Mesodermal cell (in vitro differentiated cells): ENCODE measurements at regions not wholly inside any gene's neighbourhood (a gene's known extent, or its start where the extent isn't known, plus 50 kb on each side); places are given as distances from the start of the nearest gene placed in this dataset.
"Not testable (repeated sequence)": the region's sequence is repeated elsewhere in the genome, so short reads cannot be mapped to it uniquely, and the experiment has no call there.

ENCODE experiments used
- H3K27ac ChIP-seq: 2 replicates; pipeline ENCODE4 v1.7.0; 2013; ENCODE audit warnings: mild to moderate bottlenecking, low read depth, low read length, moderate library complexity; ENCODE audit not compliant: severe bottlenecking
- H3K36me3 ChIP-seq: 2 replicates; pipeline ENCODE4 v1.7.1; 2013; ENCODE audit warnings: mild to moderate bottlenecking, low read length, moderate library complexity; ENCODE audit not compliant: control insufficient read depth, insufficient read depth
- H3K4me1 ChIP-seq: one replicate; pipeline ENCODE4 v1.7.1; 2013; ENCODE audit warnings: mild to moderate bottlenecking, low read length; ENCODE audit not compliant: insufficient read depth, control insufficient read depth, poor library complexity, severe bottlenecking
- H3K4me3 ChIP-seq: 2 replicates; pipeline ENCODE4 v1.7.0; 2013; ENCODE audit warnings: low read length, control low read depth, mild to moderate bottlenecking; ENCODE audit not compliant: insufficient read depth, poor library complexity, severe bottlenecking; ENCODE audit errors: extremely low read depth
- H3K9me3 ChIP-seq: 2 replicates; pipeline ENCODE4 v1.7.1; 2013; ENCODE audit warnings: mild to moderate bottlenecking, low read length, moderate library complexity; ENCODE audit not compliant: control insufficient read depth
- WGBS, 2 experiments: methylation state at CpG; one replicate each; pipeline ENCODE4 v1.1.5; 2013; ENCODE audit warnings: missing lambda C conversion rate in 2 of 2; ENCODE audit not compliant: insufficient coverage in 2 of 2; 5-methylcytosine and 5-hydroxymethylcytosine counted together

GRCh38 chr10:44253769-44254462 lies 131.0 kb downstream of the CXCL12 start:
- 78 to 100% methylated on average over 4 to 5 of the region's 5 CpGs for WGBS, 2 experiments
- H3K27ac ChIP-seq, result no peak overlapping the region

GRCh38 chr10:44252631-44253030 lies 132.3 kb downstream of the CXCL12 start:
- not testable (repeated sequence) for H3K27ac ChIP-seq, H3K4me1 ChIP-seq, H3K9me3 ChIP-seq, H3K4me3 ChIP-seq, H3K36me3 ChIP-seq
- no CpG with 5 or more reads among the region's 3 CpGs for WGBS, 2 experiments

More at GRCh38 chr10:44253769-44254462, 131.0 kb downstream of the CXCL12 start:
- H3K9me3 ChIP-seq, result no peaks in the 10 kb centered on the region
- H3K36me3 ChIP-seq, result no peaks in the 10 kb centered on the region
- H3K4me3 ChIP-seq, result no peak overlapping the region
- H3K4me1 ChIP-seq, result peaks cover 5% of the 10 kb centered on the region

DNA sequence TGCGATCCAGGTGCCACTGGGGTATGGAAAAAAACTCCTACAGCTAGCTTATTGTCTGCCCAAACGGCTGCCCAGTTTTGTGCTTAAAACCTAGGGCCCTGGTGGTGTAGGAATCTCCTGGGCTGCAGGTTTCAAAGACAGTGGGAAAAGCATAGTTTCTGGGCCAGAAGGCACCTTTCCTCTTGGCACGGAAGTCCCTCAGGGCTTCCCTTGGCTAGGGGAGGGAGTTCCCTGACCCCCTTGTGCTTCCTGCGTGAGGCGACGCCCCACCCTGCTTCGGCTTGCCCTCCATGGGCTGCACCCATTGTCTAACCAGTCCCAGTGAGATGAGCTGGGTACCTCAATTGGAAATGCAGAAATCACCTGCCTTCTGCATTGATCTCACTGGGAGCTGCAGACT lies 135.0 kb downstream of the CXCL12 start:
- H3K4me3 ChIP-seq, H3K9me3 ChIP-seq, H3K4me1 ChIP-seq, H3K36me3 ChIP-seq, H3K27ac ChIP-seq: not testable (repeated sequence)
- 86 to 87% methylated on average over 5 to 6 of the region's 7 CpGs for WGBS, 2 experiments

DNA sequence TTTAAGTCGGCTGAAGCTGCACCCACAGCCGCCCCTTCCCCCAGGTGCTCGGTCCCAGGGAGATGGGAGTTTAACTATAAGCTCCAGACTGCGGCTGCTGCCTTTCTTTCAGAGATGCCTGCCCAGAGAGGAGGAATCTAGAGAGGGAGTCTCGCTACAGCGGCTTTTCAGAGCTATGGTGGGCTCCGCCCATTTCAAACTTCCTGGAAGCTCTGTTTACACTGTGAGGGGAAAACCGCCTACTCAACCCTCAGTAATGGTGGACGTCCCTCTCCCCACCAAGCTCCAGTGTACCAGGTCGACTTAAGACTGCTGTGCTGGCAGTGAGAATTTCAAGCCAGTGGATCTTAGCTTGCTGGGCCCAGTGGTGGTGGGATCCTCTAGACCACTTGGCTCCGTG lies 135.4 kb downstream of the CXCL12 start:
- H3K4me3 ChIP-seq, result no peak overlapping the region
- no peaks in the 10 kb centered on the region for H3K36me3 ChIP-seq
- H3K4me1 ChIP-seq, result peaks cover 5% of the 10 kb centered on the region
- H3K9me3 ChIP-seq, result peaks cover 3% of the 10 kb centered on the region
- no peak overlapping the region for H3K27ac ChIP-seq
- WGBS, 2 experiments, result 66 to 72% methylated on average over 3 to 11 of the region's 11 CpGs

DNA sequence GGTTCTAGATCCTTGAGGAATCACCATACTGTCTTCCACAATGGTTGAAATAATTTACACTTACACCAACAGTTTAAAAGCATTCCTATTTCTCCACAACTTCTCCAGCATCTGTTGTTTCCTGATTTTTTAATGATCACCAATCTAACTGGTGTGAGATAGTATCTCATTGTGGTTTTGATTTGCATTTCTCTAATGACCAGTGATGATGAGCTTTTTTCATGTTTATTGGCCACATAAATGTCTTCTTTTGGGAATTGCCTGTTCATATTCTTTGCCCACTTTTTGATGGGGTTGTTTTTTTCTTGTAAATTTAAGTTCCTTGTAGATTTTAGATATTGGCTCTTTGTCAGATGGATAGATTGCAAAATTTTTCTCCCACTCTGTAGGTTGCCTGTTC lies 138.2 kb downstream of the CXCL12 start:
- not testable (repeated sequence) for H3K4me3 ChIP-seq, H3K4me1 ChIP-seq, H3K27ac ChIP-seq, H3K36me3 ChIP-seq, H3K9me3 ChIP-seq

GRCh38 chr10:44246287-44246686 lies 138.6 kb downstream of the CXCL12 start:
- not testable (repeated sequence) for H3K9me3 ChIP-seq, H3K36me3 ChIP-seq, H3K4me1 ChIP-seq, H3K27ac ChIP-seq, H3K4me3 ChIP-seq
- WGBS, 2 experiments, result 100% methylated on average over 1 of the region's 2 CpGs; no CpG with 5 or more reads in 1 of the 2 experiments

- Histone ChIP-seq H3K27ac (no peak overlapping the region), H3K4me3 (no peak overlapping the region), H3K4me1 (peaks cover 5% of the 10 kb centered on the region), H3K36me3 (no peaks in the 10 kb centered on the region), H3K9me3 (peaks cover 3% of the 10 kb centered on the region)
- WGBS, 2 experiments, result 33% methylated on average over 1 of the region's 1 CpG; no CpG with 5 or more reads in 1 of the 2 experiments
Observed at GRCh38 chr10:44245601-44245938, 139.3 kb downstream of the CXCL12 start.

GRCh38 chr10:44244745-44245600 lies 139.9 kb downstream of the CXCL12 start:
- no peak overlapping the region for H3K4me3 ChIP-seq
- 89 to 96% methylated on average over 3 to 6 of the region's 9 CpGs for WGBS, 2 experiments
- H3K4me1 ChIP-seq, result peaks cover 5% of the 10 kb centered on the region
- peaks cover 3% of the 10 kb centered on the region for H3K9me3 ChIP-seq
- no peaks in the 10 kb centered on the region for H3K36me3 ChIP-seq
- no peak overlapping the region for H3K27ac ChIP-seq

GRCh38 chr10:44243851-44244510 lies 140.9 kb downstream of the CXCL12 start:
- Histone ChIP-seq H3K36me3 (no peaks in the 10 kb centered on the region), H3K9me3 (peaks cover 3% of the 10 kb centered on the region), H3K27ac (no peak overlapping the region), H3K4me3 (no peak overlapping the region), H3K4me1 (no peaks in the 10 kb centered on the region)
- 81 to 92% methylated on average over 4 of the region's 7 CpGs for WGBS, 2 experiments

- WGBS, 2 experiments, result 92% methylated on average over 3 of the region's 3 CpGs
Observed at GRCh38 chr10:44242826-44243225, 142.1 kb downstream of the CXCL12 start.

More at GRCh38 chr10:44242826-44243225, 142.1 kb downstream of the CXCL12 start:
- H3K27ac ChIP-seq, result no peak overlapping the region
- H3K4me3 ChIP-seq, result no peak overlapping the region
- H3K4me1 ChIP-seq, result no peaks in the 10 kb centered on the region
- peaks cover 3% of the 10 kb centered on the region for H3K9me3 ChIP-seq
- H3K36me3 ChIP-seq, result no peaks in the 10 kb centered on the region
